ENCODE measurements at regions not wholly inside any gene's neighbourhood (a gene's known extent, or its start where the extent isn't known, plus 50 kb on each side); places are given as distances from the start of the nearest gene placed in this dataset.
"Not testable (repeated sequence)": the region's sequence is repeated elsewhere in the genome, so short reads cannot be mapped to it uniquely, and the experiment has no call there.

- DNase-seq = no peak
These were observed 202.1 kb downstream of the HNRNPD start for GRCh38 chr4:82171531-82172155.

- no peak for DNase-seq
These were observed 224.0 kb downstream of the HNRNPD start for GRCh38 chr4:82149750-82150149.

GRCh38 chr4:82145850-82146249, 227.9 kb downstream of the HNRNPD start:
- DNase-seq = no peak

- DNase-seq = no peak
These were observed 233.4 kb downstream of the HNRNPD start for GRCh38 chr4:82140422-82140821.

- DNase-seq = no peak
These were observed 234.5 kb downstream of the HNRNPD start for GRCh38 chr4:82139287-82139686.

GRCh38 chr4:82138374-82138773, 235.4 kb downstream of the HNRNPD start:
- DNase-seq = peak in 1 of 5 donors; percentile 27

GRCh38 chr4:82136161-82136801, 237.5 kb downstream of the HNRNPD start:
- peak in 1 of 5 donors; percentile 30 for DNase-seq

- no peak for DNase-seq
These were observed 245.4 kb downstream of the HNRNPD start for GRCh38 chr4:82128355-82128754.

- no peak for DNase-seq
These were observed 247.2 kb downstream of the HNRNPD start for GRCh38 chr4:82126512-82127040.

GRCh38 chr4:82125787-82126297, 247.9 kb downstream of the HNRNPD start:
- no peak for DNase-seq

GRCh38 chr4:82124932-82125786, 248.6 kb downstream of the HNRNPD start:
- no peak for DNase-seq

GRCh38 chr4:82124365-82124764, 249.4 kb downstream of the HNRNPD start:
- no peak for DNase-seq

GRCh38 chr4:82123934-82124333, 249.9 kb downstream of the HNRNPD start:
- no peak for DNase-seq

- DNase-seq = not testable (repeated sequence)
These were observed 258.6 kb downstream of the HNRNPD start for GRCh38 chr4:82115183-82115582.

GRCh38 chr4:82108506-82108905, 265.3 kb downstream of the HNRNPD start:
- DNase-seq = no peak

GRCh38 chr4:82104578-82104977, 269.2 kb downstream of the HNRNPD start:
- no peak for DNase-seq

GRCh38 chr4:82099928-82100579, 273.7 kb downstream of the HNRNPD start:
- no peak for DNase-seq

- no peak for DNase-seq
These were observed 276.3 kb downstream of the HNRNPD start for GRCh38 chr4:82097504-82097903.

- no peak for DNase-seq
These were observed 283.1 kb downstream of the HNRNPD start for GRCh38 chr4:82090717-82091116.

GRCh38 chr4:82084747-82085146, 289.0 kb downstream of the HNRNPD start:
- DNase-seq = no peak

GRCh38 chr4:82077471-82077995, 296.3 kb downstream of the HNRNPD start:
- not testable (repeated sequence) for DNase-seq

- no peak for DNase-seq
These were observed 297.0 kb downstream of the HNRNPD start for GRCh38 chr4:82076809-82077208.
